ENCODE measurements at regions not wholly inside any gene's neighbourhood (a gene's known extent, or its start where the extent isn't known, plus 50 kb on each side); places are given as distances from the start of the nearest gene placed in this dataset.

- no peak for TF ChIP-seq CTCF (IDR thresholded peaks at IDR 0.05; ENCODE audit: extremely low read depth in 1 of 2, insufficient read depth in 1 of 2, low read depth in 1 of 2, low read length in 2 of 2)
- TF ChIP-seq POLR2A (IDR thresholded peaks at IDR 0.05; ENCODE audit: low read depth, low read length), result no peak
- TF ChIP-seq MAX (IDR thresholded peaks at IDR 0.05; ENCODE audit: insufficient read depth, insufficient read length), result no peak
- no peak for TF ChIP-seq EZH2 (IDR thresholded peaks at IDR 0.05; ENCODE audit: borderline replicate concordance, low read depth, low read length, severe bottlenecking)
- no peak for TF ChIP-seq JUN (IDR thresholded peaks at IDR 0.05; ENCODE audit: borderline replicate concordance, insufficient read depth, insufficient read length, low read depth)
- no peak for TF ChIP-seq FOS (IDR thresholded peaks at IDR 0.05; ENCODE audit: borderline replicate concordance, insufficient read depth, low read length)
- TF ChIP-seq POLR2AphosphoS5 (IDR thresholded peaks at IDR 0.05; ENCODE audit: insufficient read depth, low read depth, low read length), result no peak
- no peak for TF ChIP-seq MYC (IDR thresholded peaks at IDR 0.05; ENCODE audit: low read depth, low read length)
Measured at GRCh38 chr2:149904352-149905175, 317.0 kb upstream of the MMADHC start.
